Non-pigmented ciliary epithelial cell (primary cell): ENCODE measurements at regions not wholly inside any gene's neighbourhood (a gene's known extent, or its start where the extent isn't known, plus 50 kb on each side); places are given as distances from the start of the nearest gene placed in this dataset.
A peak's percentile ranks its signal among the peaks of the same experiment; 100 is the strongest.
"Not testable (repeated sequence)": the region's sequence is repeated elsewhere in the genome, so short reads cannot be mapped to it uniquely, and the experiment has no call there.

Experiments used
- DNase-seq: peaks from one replicate; pipeline ENCODE4 v3.0.0-alpha.2; 2010; ENCODE audit warnings: low read depth

GRCh38 chr2:194938066-194938465, 719.0 kb upstream of the SLC39A10 start:
- no peak for DNase-seq

GRCh38 chr2:194927489-194927888, 729.5 kb upstream of the SLC39A10 start:
- no peak for DNase-seq

- DNase-seq = no peak
Measured at GRCh38 chr2:194926873-194927272, 730.2 kb upstream of the SLC39A10 start.

GRCh38 chr2:194925742-194926141, 731.3 kb upstream of the SLC39A10 start:
- DNase-seq = no peak

- no peak for DNase-seq
Measured at GRCh38 chr2:194917519-194917918, 739.5 kb upstream of the SLC39A10 start.

GRCh38 chr2:194915485-194915884, 741.5 kb upstream of the SLC39A10 start:
- DNase-seq = no peak

- no peak for DNase-seq
Measured at GRCh38 chr2:194907569-194907968, 749.5 kb upstream of the SLC39A10 start.

- no peak for DNase-seq
Measured at GRCh38 chr2:194896871-194897270, 760.2 kb upstream of the SLC39A10 start.

- DNase-seq = no peak
Measured at GRCh38 chr2:194883711-194884110, 773.3 kb upstream of the SLC39A10 start.

GRCh38 chr2:194870974-194871535, 786.0 kb upstream of the SLC39A10 start:
- DNase-seq = no peak

- no peak for DNase-seq
Measured at GRCh38 chr2:194867328-194867727, 789.7 kb upstream of the SLC39A10 start.

- DNase-seq = no peak
Measured at GRCh38 chr2:194854941-194855340, 802.1 kb upstream of the SLC39A10 start.

- DNase-seq = no peak
Measured at GRCh38 chr2:194842871-194843270, 814.2 kb upstream of the SLC39A10 start.

- DNase-seq = not testable (repeated sequence)
Measured at GRCh38 chr2:194834371-194834770, 822.7 kb upstream of the SLC39A10 start.

- DNase-seq = peak; percentile 19
Measured at GRCh38 chr2:194826241-194826640, 830.8 kb upstream of the SLC39A10 start.

- no peak for DNase-seq
Measured at GRCh38 chr2:194824450-194824849, 832.6 kb upstream of the SLC39A10 start.

GRCh38 chr2:194822657-194823056, 834.4 kb upstream of the SLC39A10 start:
- no peak for DNase-seq

GRCh38 chr2:194822097-194822496, 834.9 kb upstream of the SLC39A10 start:
- DNase-seq = no peak

- DNase-seq = no peak
Measured at GRCh38 chr2:194819367-194819766, 837.7 kb upstream of the SLC39A10 start.

- DNase-seq = no peak
Measured at GRCh38 chr2:194815475-194815874, 841.6 kb upstream of the SLC39A10 start.

GRCh38 chr2:194802589-194802988, 854.4 kb upstream of the SLC39A10 start:
- DNase-seq = no peak

GRCh38 chr2:194787071-194787470, 870.0 kb upstream of the SLC39A10 start:
- DNase-seq = not testable (repeated sequence)

GRCh38 chr2:194771394-194771793, 885.6 kb upstream of the SLC39A10 start:
- not testable (repeated sequence) for DNase-seq

- no peak for DNase-seq
Measured at GRCh38 chr2:194769030-194769429, 888.0 kb upstream of the SLC39A10 start.

GRCh38 chr2:194765723-194766122, 891.3 kb upstream of the SLC39A10 start:
- DNase-seq = no peak
